ENCODE measurements at regions not wholly inside any gene's neighbourhood (a gene's known extent, or its start where the extent isn't known, plus 50 kb on each side); places are given as distances from the start of the nearest gene placed in this dataset.

- Mint-ChIP-seq H3K36me3 (ENCODE audit: low read depth) (no peaks in the 10 kb centered on the region), H3K27ac (no peak overlapping the region), H3K9me3 (no peaks in the 10 kb centered on the region), H3K27me3 (no peaks in the 10 kb centered on the region), H3K4me3 (no peak overlapping the region), H3K4me1 (no peaks in the 10 kb centered on the region)
- TF ChIP-seq CTCF (IDR thresholded peaks at IDR 0.05): no peak
- DNase-seq (no peak), ATAC-seq (ENCODE audit: low read depth) (no peak)
- intact Hi-C loops (cut with micrococcal nuclease): no loop called here
- CTCF ChIA-PET: no interaction called here
- POLR2A ChIA-PET: no interaction called here
Measured at GRCh38 chr3:117235304-117235703, 525.7 kb downstream of the TUSC7 start.

- no peak for TF ChIP-seq CTCF (IDR thresholded peaks at IDR 0.05)
- ATAC-seq (ENCODE audit: low read depth) (no peak), DNase-seq (no peak)
- POLR2A ChIA-PET: no interaction called here
- Mint-ChIP-seq H3K27ac (no peak overlapping the region), H3K4me3 (no peak overlapping the region), H3K4me1 (peaks cover under 1% of the 10 kb centered on the region), H3K36me3 (ENCODE audit: low read depth) (no peaks in the 10 kb centered on the region), H3K9me3 (no peaks in the 10 kb centered on the region), H3K27me3 (no peaks in the 10 kb centered on the region)
- CTCF ChIA-PET: no interaction called here
- intact Hi-C loops (cut with micrococcal nuclease): no loop called here
Measured at GRCh38 chr3:117238806-117239205, 529.2 kb downstream of the TUSC7 start.

- ATAC-seq (ENCODE audit: low read depth): no peak
- intact Hi-C loops (cut with micrococcal nuclease): no loop called here
- H3K4me1 Mint-ChIP-seq: peaks cover 5% of the 10 kb centered on the region
- DNase-seq: no peak
- H3K4me3 Mint-ChIP-seq: no peak overlapping the region
- no peak overlapping the region for H3K27ac Mint-ChIP-seq
- ChIA-PET CTCF (no interaction called here), POLR2A (no interaction called here)
- H3K9me3 Mint-ChIP-seq: no peaks in the 10 kb centered on the region
- TF ChIP-seq CTCF (IDR thresholded peaks at IDR 0.05): no peak
- no peaks in the 10 kb centered on the region for H3K27me3 Mint-ChIP-seq
- no peaks in the 10 kb centered on the region for H3K36me3 Mint-ChIP-seq (ENCODE audit: low read depth)
Measured at GRCh38 chr3:117243657-117244056, 534.1 kb downstream of the TUSC7 start.

- DNase-seq (no peak), ATAC-seq (ENCODE audit: low read depth) (no peak)
- no peaks in the 10 kb centered on the region for H3K36me3 Mint-ChIP-seq (ENCODE audit: low read depth)
- ChIA-PET CTCF (no interaction called here), POLR2A (no interaction called here)
- no peak for TF ChIP-seq CTCF (IDR thresholded peaks at IDR 0.05)
- intact Hi-C loops (cut with micrococcal nuclease): no loop called here
- peaks cover 5% of the 10 kb centered on the region for H3K4me1 Mint-ChIP-seq
- H3K27me3 Mint-ChIP-seq: no peaks in the 10 kb centered on the region
- no peak overlapping the region for H3K4me3 Mint-ChIP-seq
- no peaks in the 10 kb centered on the region for H3K9me3 Mint-ChIP-seq
- H3K27ac Mint-ChIP-seq: no peak overlapping the region
Measured at GRCh38 chr3:117246771-117247555, 537.4 kb downstream of the TUSC7 start.

- POLR2A ChIA-PET: no interaction called here
- CTCF ChIA-PET: no interaction called here
- H3K27ac Mint-ChIP-seq: no peak overlapping the region
- no peaks in the 10 kb centered on the region for H3K27me3 Mint-ChIP-seq
- ATAC-seq (ENCODE audit: low read depth): no peak
- no peak overlapping the region for H3K4me3 Mint-ChIP-seq
- no peak for DNase-seq
- intact Hi-C loops (cut with micrococcal nuclease): no loop called here
- no peaks in the 10 kb centered on the region for H3K9me3 Mint-ChIP-seq
- TF ChIP-seq CTCF (IDR thresholded peaks at IDR 0.05): no peak
- no peaks in the 10 kb centered on the region for H3K36me3 Mint-ChIP-seq (ENCODE audit: low read depth)
- peaks cover 5% of the 10 kb centered on the region for H3K4me1 Mint-ChIP-seq
Measured at GRCh38 chr3:117248153-117248552, 538.6 kb downstream of the TUSC7 start.
